Brain microvascular endothelial cell (primary cell): ENCODE measurements at regions not wholly inside any gene's neighbourhood (a gene's known extent, or its start where the extent isn't known, plus 50 kb on each side); places are given as distances from the start of the nearest gene placed in this dataset.

ENCODE experiments used
- DNase-seq: peaks from one replicate; pipeline ENCODE4 v3.0.0-alpha.2; 2020
- H3K27ac ChIP-seq: fragments of 250-450 bp; sonication (Bioruptor Pico); 2 replicates; pipeline ENCODE4 v1.5.1; 2020; ENCODE audit warnings: mild to moderate bottlenecking, moderate library complexity
- H3K27me3 ChIP-seq: fragments of 250-450 bp; sonication (Bioruptor Pico); replicated peaks from 2 replicates; pipeline ENCODE4 v1.5.1; 2020; ENCODE audit warnings: mild to moderate bottlenecking
- H3K36me3 ChIP-seq: fragments of 250-450 bp; sonication (Bioruptor Pico); replicated peaks from 2 replicates; pipeline ENCODE4 v1.5.1; 2020; ENCODE audit warnings: mild to moderate bottlenecking
- H3K4me3 ChIP-seq: 2 replicates; pipeline ENCODE4 v1.5.1; 2011; ENCODE audit warnings: low read depth, mild to moderate bottlenecking, control low read depth, low read length, moderate library complexity
- in situ Hi-C: cut with HindIII; loops from 2 replicates; pipeline ENCODE4 v1.10.0; 2017; ENCODE audit warnings: low sequenced_read_pairs, low pct_ligation_motif_present
- TF ChIP-seq, protein P1 (sequence below): IDR thresholded peaks from 2 replicates; pipeline ENCODE4 v1.5.1; 2011; ENCODE audit warnings: low read depth, mild to moderate bottlenecking, moderate library complexity, low read length, control low read depth, inconsistent platforms; ENCODE audit errors: missing control alignments

DNA sequence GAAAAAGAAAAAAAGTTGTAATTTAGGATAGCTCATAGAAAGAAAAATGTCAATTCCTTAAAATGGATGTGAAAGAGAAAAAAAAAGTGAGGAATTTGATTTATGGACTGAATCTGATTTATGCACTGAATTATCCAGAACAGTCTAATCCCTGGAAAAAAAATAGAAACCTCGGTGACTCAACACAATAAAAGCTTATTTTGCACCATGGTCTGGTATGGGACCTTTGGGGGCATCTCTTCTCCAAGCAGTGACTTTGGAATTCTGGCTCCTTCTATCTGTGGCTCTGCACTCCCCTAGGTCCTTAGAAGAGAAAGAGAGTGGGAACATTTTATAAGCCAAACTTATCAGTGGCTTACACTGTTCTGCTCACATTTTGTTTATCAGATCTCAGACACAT, 471.7 kb upstream of the B3GALT2 start:
- in situ Hi-C loops, result no loop called here
- H3K27ac ChIP-seq, result no peak overlapping the region
- no peaks in the 10 kb centered on the region for H3K27me3 ChIP-seq
- H3K36me3 ChIP-seq, result no peaks in the 10 kb centered on the region
- no peak overlapping the region for H3K4me3 ChIP-seq
- TF ChIP-seq, protein P1, sequence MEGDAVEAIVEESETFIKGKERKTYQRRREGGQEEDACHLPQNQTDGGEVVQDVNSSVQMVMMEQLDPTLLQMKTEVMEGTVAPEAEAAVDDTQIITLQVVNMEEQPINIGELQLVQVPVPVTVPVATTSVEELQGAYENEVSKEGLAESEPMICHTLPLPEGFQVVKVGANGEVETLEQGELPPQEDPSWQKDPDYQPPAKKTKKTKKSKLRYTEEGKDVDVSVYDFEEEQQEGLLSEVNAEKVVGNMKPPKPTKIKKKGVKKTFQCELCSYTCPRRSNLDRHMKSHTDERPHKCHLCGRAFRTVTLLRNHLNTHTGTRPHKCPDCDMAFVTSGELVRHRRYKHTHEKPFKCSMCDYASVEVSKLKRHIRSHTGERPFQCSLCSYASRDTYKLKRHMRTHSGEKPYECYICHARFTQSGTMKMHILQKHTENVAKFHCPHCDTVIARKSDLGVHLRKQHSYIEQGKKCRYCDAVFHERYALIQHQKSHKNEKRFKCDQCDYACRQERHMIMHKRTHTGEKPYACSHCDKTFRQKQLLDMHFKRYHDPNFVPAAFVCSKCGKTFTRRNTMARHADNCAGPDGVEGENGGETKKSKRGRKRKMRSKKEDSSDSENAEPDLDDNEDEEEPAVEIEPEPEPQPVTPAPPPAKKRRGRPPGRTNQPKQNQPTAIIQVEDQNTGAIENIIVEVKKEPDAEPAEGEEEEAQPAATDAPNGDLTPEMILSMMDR, result no peak
- no peak for DNase-seq

DNA sequence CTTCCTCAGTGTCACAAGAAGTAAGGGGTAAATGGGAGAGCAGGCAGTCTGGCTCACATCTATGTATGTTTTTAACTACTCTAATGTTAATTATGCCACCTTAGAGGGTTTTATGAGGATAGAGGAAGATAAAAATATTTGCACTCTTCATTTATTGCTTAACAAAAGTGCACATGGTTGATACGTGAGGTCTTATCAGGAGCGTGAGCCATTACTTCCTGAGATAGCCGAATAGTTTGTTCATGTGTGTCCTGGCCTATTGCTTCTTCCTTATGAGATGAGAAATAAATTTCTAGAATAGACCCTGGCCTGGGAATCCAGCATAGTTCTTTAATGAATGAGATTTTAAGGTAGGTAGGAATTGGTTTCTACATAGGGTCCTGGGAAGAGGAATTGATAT, 471.1 kb upstream of the B3GALT2 start:
- TF ChIP-seq, protein P1, result no peak
- H3K4me3 ChIP-seq, result no peak overlapping the region

DNA sequence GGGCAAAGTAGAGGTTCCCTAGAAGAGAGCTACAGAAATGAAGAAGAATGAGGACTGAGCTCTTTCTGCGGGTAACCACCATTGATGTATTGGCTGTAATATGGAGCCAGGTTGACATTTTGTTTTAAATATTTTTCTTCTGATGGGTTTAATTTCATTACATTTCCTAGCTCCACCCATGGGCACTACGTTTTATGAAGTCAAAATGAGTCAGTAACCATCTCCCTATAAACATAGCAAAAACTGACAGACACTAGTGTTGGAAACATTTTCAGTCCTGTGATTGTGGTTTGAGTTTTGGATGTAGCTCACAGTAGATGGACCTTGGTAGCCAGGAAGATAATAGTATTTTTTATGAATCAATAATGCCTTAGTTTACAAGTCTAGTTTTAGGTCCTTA, 470.4 kb upstream of the B3GALT2 start:
- no peak overlapping the region for H3K4me3 ChIP-seq
- in situ Hi-C loops, result no loop called here

More for the DNA sequence above, 471.1 kb upstream of the B3GALT2 start:
- no peak overlapping the region for H3K27ac ChIP-seq
- H3K36me3 ChIP-seq, result no peaks in the 10 kb centered on the region
- H3K27me3 ChIP-seq, result no peaks in the 10 kb centered on the region
- in situ Hi-C loops, result no loop called here
- DNase-seq, result no peak

DNA sequence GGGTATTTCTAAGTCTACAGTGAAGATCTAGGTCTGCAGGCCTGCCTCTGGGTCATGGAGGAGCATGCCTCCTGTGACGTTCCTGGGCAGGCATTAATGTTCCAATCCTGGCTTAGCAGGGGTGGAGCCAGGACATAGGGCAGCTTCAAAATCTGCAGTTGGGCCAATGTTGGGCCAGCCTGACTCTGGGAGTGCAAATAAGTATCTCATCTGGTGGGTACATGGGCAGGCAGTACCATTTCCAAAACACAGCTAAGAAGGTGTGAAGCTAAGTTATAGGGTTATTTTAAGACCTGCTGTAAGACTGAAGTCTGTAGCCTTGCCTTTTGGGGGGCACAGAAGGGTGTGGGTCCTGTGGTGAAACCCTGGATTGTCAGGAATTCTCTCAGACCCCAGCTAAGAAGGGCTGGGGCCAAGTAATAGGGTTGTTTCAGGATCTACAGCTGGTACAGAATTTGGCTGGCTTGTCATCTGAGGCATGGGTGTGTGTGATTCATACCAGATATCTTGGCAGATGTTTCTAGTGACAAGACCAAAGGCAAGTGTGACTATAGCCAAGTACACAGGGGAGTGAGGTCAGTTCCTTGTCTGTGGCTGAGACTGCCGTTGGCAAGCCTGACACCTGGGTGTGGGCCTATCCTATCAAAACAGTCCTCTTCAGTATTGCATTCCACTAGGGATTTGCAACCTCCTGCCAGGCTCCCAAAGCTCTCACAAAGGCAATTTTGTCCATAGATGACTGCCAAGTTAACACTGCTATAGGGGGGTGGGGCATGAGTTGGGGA, 468.7 kb upstream of the B3GALT2 start:
- in situ Hi-C loops, result no loop called here
- TF ChIP-seq, protein P1, result no peak
- DNase-seq, result no peak
- Histone ChIP-seq H3K27me3 (no peaks in the 10 kb centered on the region), H3K27ac (no peak overlapping the region), H3K4me3 (no peak overlapping the region), H3K36me3 (no peaks in the 10 kb centered on the region)

More for the DNA sequence above, 470.4 kb upstream of the B3GALT2 start:
- TF ChIP-seq, protein P1, result no peak
- Histone ChIP-seq H3K27ac (no peak overlapping the region), H3K27me3 (no peaks in the 10 kb centered on the region), H3K36me3 (no peaks in the 10 kb centered on the region)
- DNase-seq, result no peak

DNA sequence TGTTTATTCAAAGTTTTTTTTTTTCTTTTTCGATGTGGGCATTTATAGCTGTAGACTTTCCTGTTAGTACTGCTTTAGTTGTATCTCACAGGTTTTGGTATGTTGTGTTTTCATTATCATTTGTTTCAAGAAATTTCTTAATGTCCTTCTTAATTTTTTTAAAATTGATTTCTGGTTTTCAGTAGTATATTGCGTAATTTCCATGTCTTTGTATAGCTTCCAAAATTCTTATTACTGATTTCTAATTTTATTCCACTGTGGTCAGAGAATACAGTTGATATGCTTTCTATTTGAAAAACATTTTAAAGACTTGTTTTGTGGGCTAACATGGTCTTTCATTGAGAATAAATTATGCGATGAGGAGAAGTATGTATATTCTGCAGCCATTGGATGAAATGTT, 463.2 kb upstream of the B3GALT2 start:
- no peak for DNase-seq
- Histone ChIP-seq H3K27ac (no peak overlapping the region), H3K36me3 (no peaks in the 10 kb centered on the region), H3K4me3 (no peak overlapping the region), H3K27me3 (no peaks in the 10 kb centered on the region)
- in situ Hi-C loops, result no loop called here
- TF ChIP-seq, protein P1, result no peak

DNA sequence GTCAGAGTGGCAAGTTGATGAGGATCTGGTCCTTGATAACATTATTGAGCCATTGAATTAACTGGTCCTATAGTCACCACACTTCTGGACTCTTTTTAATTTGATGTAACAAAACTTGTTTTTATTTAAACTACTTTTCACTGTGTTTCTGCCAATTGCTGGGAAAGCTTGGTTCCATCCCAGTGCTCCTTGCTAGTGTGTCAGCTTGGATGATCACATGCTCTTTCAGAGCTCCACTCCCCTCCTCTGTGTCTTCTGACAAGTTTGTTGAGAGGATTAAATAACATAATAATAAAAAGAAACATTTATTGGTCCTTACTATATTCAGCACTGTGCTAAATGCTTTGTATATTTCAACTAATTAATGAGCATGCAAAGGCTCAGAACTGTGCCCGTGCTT, 448.5 kb upstream of the B3GALT2 start:
- TF ChIP-seq, protein P1, result no peak
- no peak for DNase-seq

More for the DNA sequence above, 448.5 kb upstream of the B3GALT2 start:
- Histone ChIP-seq H3K27ac (no peak overlapping the region), H3K4me3 (no peak overlapping the region), H3K36me3 (no peaks in the 10 kb centered on the region), H3K27me3 (no peaks in the 10 kb centered on the region)
- in situ Hi-C loops, result no loop called here
